Urothelium cell line (cell line): ENCODE measurements at regions not wholly inside any gene's neighbourhood (a gene's known extent, or its start where the extent isn't known, plus 50 kb on each side); places are given as distances from the start of the nearest gene placed in this dataset.
"Not testable (repeated sequence)": the region's sequence is repeated elsewhere in the genome, so short reads cannot be mapped to it uniquely, and the experiment has no call there.

Source experiments
- DNase-seq: peaks from one replicate; pipeline ENCODE4 v3.0.0; 2011; ENCODE audit warnings: low spot score, mixed read lengths
- FAIRE-seq: peaks from 2 replicates; lab custom pipeline; 2011; peaks lifted over from hg19 to GRCh38; lab: Jason Lieb, UNC

DNA sequence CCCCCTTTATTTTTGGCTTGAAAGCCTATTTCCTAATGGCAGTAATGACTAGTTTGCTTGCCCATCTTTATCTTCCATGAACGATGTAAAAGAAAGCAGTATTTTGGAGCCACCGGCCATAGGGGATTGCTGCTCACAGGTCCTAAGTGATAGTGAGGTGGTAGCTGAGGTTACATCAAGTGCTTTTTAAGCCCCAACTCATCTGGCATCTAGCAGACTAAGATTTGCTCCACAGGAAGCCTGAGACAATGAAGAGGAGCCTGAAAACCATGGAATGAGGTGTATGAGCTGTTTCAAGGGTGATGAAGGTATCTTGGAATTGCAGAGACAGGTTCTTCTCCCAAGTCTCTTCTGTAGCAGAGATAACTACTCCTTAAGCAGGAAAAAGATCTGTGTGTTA is 496.3 kb downstream of the XPNPEP1 start:
- FAIRE-seq, result no peak
- DNase-seq, result no peak

DNA sequence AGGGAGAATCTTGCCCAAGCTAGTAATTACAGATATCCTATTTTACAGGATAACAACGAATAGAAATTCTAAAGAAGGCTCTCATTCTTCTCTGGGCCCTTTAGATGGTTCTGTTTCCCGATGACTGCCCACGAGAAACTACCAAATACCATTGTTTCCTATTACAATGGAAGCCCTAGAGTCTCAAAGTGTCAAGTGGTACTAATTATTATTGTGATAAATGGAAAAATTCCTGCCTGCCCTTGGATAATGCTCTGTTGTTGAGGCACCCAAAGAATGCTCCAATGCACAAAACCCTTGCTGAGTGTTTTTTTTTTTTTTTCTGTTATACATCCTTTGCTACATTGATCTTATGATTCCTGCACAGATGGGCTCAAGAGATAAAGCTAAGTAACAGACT is 504.5 kb downstream of the XPNPEP1 start:
- DNase-seq (no peak), FAIRE-seq (no peak)

DNA sequence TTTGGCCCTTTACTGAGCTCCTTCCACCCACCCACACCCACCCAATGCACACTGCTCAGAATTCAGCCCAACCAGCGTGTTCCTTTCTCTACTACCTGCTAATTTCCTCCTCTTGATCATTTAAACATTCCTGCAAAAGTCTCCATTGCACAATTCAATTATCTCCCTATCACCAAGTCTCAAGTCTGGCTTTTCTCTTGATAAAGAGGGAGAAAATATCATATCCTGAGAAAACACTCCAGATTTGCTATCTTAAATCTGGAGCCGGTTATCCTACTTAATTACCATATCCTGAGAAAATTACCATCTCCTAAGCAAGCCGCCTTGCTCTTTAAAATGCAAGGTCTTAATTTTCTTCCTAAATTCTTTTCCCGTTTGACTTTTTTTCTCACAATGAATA is 505.5 kb downstream of the XPNPEP1 start:
- FAIRE-seq, result no peak

DNA sequence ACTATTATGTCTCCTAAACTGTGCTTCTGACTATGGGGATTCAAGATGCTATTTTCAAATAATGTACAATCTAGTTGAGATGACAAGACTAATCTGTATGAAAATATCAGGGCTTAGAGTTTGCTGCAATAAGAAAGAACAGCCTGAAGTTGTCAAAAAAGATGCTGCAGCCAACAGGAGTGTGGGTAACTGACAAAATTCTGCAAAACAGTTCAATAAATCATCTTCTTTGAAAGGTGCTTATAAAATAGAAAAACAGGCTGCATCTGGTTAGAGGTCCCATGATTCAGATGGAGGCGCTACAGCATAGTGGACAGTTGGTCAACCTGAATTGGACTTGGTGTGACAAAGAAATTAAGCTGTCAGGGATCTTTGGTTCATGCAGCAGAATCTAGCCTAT is 511.0 kb downstream of the XPNPEP1 start:
- DNase-seq (no peak), FAIRE-seq (no peak)

More for the DNA sequence above, 505.5 kb downstream of the XPNPEP1 start:
- DNase-seq, result no peak

DNA sequence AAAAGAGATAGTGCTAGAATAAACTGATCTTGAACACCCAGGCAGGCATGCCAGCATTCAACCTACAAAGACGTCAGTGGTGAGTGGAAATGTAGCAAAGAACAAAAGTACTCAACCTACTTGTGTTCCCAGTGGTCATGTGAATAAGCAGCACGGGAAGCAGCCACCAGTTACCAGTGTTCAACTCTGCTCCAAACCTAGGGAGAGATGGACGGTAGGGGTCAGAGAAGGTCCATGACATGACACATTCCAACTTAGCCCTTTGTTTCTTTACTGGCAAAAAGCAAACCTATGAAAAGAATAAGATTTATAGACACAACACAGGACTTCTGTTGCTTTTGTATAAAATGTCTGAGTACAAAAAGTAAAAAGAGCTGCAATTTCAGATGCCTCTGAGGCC is 511.4 kb downstream of the XPNPEP1 start:
- no peak for FAIRE-seq
- no peak for DNase-seq

DNA sequence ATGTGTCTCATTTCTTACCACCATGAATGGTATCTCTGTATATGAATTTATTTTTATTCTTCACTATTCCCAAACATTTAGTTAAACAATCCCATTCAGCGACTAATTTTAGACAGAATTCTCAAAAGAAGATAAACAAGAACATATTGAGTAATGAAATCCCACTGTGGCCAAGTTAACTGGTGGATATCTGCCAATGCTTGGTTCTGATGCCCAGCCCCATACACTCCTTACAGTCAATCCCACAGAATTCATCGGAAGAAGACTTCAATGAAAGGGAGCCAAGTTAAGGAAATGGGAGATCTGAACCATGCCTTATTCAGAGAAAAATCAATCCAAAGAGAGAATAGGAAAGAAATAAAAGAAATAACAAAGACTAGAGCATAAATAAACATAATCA is 518.0 kb downstream of the XPNPEP1 start:
- DNase-seq (no peak), FAIRE-seq (no peak)

DNA sequence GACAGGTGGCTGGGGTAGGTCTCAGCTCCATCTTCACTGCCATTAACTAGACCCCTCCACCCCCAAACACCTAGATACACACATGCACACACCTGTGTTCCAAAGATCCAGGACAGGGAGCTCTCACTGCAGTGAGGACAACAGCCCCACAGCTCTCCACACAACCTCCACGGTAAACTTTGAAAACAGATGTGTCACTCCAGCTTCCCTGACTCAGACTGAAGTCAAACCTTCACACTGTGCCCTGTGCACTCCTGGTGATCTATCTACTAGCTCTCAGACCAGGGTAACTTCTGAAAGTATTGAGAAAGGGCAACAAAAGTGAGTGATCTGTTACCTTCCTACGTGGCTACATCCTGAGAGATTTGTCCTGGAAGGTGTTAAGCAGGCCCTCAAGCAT is 519.8 kb downstream of the XPNPEP1 start:
- FAIRE-seq (no peak), DNase-seq (no peak)

DNA sequence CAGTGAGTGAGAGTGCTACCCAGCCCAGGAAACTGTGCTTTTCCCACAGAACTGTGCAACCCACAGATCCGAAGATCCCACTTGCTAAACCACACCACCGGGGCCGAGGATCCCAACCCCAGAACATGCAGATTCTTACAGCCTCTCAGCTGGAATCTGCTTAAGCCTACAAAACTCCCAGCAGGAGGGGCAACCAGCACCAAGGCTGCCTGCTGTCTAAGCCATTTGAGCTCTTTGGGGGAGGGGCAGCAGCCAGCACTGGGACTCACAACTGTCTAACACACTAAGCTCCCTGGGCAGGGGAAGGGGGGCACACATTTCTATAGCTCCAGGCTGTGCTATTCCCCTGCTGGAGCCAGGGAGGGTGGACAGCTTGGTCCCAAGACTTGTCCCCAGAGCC is 529.9 kb downstream of the XPNPEP1 start:
- DNase-seq, result no peak
- FAIRE-seq, result no peak

DNA sequence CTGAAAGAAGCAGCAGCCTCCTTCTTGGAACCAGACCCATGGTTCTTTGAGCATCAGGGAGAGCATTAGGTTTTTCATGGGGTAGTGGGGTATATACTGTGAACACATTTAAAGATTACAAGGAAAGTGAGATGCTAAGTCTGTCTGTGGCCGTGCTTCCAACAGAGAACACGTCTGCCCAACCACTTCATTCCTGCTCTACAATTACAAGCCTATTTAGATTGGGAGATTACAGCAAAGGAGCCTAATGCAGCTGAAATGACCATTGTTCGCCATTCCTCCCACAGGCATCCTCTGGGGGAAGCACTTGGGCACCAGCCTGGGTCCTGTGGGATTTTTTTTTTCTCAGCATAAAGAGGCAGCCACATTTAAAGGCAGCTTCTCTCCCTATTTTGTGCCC is 536.4 kb downstream of the XPNPEP1 start:
- no peak for DNase-seq
- no peak for FAIRE-seq

DNA sequence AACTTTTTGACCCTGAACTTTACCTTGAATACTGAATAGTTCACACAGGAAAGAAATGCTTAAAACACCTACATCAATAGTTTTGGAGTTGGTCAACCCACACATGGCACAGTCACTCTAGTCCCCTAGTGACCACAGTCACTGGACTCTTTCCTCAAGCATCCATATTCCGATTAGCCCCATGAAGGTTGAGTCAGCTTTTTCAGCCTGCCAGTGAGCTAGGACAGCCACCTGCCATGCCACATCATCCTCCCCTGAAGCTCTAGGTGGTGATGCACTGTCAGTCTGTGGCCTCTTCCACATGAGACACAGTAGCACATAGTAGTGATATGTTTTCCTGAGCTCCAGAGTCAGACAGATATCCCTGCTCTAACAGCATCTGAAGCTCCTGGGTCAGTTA is 537.2 kb downstream of the XPNPEP1 start:
- DNase-seq, result no peak
- no peak for FAIRE-seq

DNA sequence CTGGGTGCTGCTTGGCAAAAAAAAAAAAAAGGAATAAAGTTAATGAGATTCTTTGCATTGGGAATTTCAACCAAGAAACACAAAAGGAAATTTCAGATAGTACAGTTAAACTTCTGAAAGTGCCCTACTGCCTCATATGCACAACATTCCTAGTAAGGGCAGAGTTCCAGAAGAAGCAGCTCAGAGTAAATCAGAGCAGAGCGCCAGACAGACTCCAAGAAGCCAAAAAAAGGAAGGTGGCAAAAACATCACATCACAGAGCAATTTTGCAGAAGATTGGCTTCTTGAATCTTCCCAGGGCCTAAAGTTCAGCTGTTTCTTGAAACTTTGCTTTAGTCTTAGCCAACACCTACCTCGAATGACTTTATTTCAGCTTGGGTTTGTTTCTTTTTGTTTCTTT is 544.1 kb downstream of the XPNPEP1 start:
- FAIRE-seq, result no peak

DNA sequence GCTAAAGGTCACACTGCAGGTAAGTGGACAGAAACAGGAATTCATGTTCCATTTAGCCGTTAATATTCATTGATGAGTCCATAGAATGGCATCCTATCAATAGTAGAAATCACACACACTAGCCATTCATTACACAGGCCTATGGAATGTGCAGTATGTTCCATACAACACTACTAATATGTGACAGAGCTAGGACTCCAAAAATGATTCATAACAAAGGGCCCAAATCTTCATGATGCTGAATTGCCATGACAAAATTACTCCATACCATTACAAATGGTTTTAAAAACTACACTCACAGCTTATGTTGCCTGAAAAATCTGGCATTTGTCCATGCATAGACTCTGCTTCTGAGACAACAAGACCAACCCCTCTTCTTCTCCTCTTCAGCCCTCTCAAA is 549.1 kb downstream of the XPNPEP1 start:
- DNase-seq (peak; percentile 45), FAIRE-seq (no peak)

More for the DNA sequence above, 544.1 kb downstream of the XPNPEP1 start:
- DNase-seq, result no peak

DNA sequence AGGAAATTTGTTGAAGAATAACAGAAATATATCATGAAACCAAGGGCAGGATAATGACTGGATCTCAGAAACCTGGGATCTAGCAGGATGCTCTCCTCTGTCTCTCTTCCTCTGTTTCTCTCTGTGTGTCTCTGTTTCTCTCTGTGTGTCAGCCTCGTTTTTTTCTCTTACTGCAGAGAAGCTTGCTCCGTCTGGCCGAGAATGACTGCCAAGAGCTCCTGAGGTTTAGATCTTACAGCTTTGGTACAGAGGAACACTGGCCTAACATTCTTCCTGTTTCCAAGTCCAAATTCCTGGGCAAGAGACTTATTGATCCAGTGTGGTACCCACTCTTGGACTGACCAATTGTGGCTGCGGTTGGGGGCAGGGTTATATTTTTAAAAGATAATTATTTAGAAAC is 564.0 kb downstream of the XPNPEP1 start:
- FAIRE-seq, result no peak
- DNase-seq, result no peak

DNA sequence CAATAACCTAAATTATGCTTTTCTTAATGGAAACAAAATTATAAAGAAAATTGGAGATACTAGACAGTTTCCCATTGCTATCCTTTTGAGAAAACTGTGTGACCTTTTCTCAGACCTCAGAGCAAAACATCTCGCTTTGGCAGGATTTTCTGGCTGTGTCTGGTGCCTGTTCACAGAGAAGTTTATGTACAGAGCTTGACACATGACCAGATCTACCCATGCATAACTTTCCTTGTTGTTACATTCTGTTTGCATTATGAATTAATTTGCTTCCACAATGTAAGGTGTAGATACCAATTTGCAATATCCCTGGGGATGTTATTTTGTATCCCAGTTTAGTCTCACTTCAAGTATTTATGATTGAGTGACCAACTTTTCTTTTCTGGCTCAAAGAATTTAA is 565.0 kb downstream of the XPNPEP1 start:
- DNase-seq (no peak), FAIRE-seq (no peak)

DNA sequence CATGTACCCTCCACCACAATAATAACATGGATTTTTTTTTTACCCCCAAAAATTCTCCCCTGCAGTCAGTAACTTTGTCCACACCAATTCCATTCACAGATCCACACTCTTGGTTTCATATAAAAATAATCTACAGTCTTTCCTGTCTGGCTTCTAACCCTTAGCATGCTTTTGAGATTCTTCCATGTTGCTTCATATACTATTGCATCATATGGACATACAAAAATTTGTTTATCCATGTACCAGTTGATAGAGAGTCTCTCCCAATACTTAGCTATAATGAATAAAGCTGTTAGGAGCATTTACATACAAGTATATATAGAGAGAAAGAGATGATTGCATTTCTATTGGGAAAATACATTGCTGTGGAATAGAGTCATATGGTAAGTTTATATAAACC is 575.0 kb downstream of the XPNPEP1 start:
- DNase-seq (no peak), FAIRE-seq (no peak)

DNA sequence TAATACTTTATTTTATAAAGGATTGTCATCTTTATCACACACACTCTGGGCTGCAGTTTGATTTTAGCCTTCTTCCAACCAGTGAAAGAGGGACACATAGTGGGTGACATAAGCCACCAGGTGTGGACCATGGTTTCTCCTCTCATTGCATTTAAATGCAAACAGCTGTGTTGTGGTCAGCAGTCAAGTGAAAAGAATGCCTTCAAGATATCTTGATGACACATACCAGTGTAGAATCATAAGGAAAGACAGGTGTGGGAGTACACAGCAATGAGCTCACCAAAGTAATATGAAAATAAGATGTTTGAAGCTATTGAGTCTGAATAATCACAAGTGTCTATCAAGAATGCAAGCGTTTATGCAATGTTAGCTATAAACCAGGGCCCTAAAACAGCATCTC is 580.0 kb downstream of the XPNPEP1 start:
- DNase-seq, result peak; percentile 67
- FAIRE-seq, result peak; percentile 48

DNA sequence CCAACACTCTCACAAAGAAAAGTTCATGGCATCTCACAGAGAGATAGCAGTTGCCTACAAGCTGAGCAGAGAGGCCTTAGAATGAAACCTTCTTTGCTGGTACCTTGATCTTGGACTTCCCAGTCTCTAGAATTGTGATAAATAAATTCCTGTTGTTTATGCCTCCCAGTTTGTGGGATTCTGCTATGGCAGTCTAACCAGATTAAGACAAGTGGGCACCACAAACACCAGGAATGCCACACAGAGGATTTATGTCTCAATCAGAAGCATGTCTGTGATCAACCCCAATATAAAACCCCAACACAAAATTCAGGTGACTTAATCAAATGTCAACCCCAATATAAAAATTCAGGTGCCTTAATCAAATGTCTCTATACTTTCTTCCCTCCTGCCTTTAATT is 581.3 kb downstream of the XPNPEP1 start:
- FAIRE-seq (no peak), DNase-seq (no peak)

DNA sequence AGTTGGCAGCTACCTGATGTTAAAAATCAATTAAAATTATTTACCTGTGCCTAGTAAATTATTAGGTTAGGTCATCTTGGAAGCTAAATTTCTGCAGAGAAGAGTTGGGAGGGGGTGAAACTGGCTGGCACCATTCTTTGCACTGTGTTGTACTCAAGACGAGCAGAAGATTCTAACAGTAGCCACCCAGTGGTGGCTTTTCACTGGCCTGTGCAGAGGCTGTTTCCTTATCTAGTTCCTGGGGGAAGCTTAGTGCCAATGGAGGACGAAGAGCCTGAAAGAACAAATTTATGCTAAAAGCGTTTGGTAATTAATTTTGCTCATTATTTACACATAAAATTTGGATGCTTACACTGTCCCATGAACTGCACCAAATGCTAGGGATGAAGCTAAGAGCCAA is 595.3 kb downstream of the XPNPEP1 start:
- FAIRE-seq (no peak), DNase-seq (no peak)

DNA sequence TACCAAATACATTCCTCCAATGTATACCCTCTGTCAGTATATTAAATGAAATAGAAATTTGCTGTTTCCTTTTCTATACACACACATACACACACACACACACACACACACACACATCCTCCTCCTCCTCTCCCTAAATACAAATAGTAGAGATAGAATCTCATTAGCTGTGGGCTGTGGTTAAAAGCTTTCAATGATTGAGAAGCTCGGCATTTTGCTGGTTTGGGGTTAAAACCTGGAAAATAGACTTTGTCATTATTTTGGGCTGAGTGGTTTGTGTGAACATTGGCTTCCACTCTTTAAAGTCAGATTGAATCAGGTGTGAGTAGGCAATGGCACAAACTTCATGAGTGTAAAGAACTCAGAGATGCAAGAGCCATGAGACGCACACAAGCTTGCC is 596.0 kb downstream of the XPNPEP1 start:
- FAIRE-seq (no peak), DNase-seq (no peak)

DNA sequence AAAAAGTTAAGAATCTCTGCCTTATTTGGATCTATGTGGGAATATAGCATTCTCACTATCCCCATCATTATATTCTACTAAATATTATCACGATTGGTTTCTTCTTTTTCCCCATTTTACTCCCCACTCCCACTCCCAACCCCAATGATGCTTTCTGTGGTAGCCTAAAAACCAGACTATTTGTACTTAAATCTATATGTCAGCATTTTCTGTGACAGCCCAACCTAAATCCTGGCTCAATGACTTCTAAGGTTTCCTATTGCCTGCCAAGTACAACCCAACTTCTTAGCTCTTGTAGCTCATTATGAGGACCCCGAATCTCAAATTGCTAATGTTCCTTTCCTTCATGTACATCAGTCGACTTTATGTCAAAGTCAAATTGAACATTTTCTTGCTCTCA is 598.6 kb downstream of the XPNPEP1 start:
- no peak for FAIRE-seq

DNA sequence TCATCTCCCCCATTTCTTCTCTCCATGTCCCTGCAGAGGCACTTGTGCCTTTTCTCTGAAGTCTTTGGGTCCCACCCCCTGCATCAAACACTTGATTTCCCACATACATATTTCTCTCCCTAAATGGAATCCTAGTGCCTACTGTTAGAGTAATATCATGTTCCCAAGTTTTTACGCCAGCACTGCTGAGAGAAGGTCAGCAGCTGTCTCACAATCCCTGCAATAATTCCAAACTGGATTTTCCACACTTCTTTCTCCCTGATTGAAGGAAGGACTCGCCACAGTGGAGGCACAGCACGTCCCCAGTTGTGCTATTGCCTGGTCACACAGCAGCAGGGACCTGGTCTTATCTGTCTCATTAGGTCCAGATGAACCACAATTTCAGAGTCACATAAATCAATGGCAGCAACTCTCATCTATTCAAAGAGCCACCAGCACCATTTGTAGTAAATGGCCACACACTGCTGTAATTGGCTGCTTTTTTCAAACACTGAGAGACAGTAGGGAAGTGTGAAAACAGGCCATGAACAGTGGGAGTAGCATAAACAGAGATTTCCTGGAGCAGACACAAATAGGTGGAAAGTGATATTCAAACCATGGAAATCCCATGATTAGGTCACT is 605.5 kb downstream of the XPNPEP1 start:
- FAIRE-seq (no peak), DNase-seq (no peak)

More for the DNA sequence above, 598.6 kb downstream of the XPNPEP1 start:
- no peak for DNase-seq

DNA sequence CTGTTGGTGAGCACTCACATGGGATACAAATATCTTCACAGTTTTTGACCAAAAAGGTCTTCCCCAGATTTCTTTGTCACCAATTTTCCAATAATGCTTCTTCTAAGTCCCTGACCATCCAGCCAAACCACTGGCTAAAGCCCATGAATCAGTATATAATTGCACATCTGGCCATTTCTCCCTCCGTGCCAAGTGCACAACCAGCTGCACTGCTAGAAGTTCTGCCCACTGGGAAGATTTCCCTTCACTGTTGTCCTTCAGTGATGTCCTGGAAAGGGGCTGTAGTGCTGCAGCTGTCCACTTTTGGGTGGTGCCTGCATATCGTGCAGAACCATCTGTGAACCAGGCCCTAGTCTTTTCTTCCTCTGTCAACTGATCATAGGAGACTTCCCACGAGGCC is 609.3 kb downstream of the XPNPEP1 start:
- FAIRE-seq, DNase-seq: not testable (repeated sequence)

DNA sequence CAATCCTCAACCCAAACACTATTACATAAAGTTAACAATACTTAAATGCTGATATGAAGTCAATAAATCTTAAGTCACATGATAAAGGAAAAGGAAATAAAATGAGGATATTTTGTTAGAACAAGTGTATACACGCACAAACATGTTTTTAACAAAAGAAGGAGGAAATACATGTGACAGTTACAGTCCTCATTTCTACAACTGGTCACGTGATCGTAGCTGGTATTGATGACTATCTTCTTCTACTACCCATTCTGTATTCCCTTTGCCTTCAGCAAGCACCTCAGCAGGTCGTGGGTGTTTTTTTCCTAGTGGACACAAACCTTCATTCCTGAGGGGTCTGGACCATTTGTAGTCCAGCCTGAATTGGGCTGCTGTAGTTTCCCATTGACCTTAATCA is 610.8 kb downstream of the XPNPEP1 start:
- FAIRE-seq, DNase-seq: not testable (repeated sequence)
